ENCODE measurements at regions not wholly inside any gene's neighbourhood (a gene's known extent, or its start where the extent isn't known, plus 50 kb on each side); places are given as distances from the start of the nearest gene placed in this dataset.

- no peak for TF ChIP-seq CTCF (IDR thresholded peaks at IDR 0.05)
- ATAC-seq (ENCODE audit: insufficient number of reproducible peaks, low FRiP score, low read depth) (no peak), DNase-seq (ENCODE audit: low spot score) (no peak)
- Histone ChIP-seq H3K36me3 (no peaks in the 10 kb centered on the region), H3K9me3 (no peaks in the 10 kb centered on the region), H3K27ac (no peak overlapping the region), H3K4me3 (no peak overlapping the region), H3K27me3 (replicated peaks; ENCODE audit: insufficient read depth) (no peaks in the 10 kb centered on the region), H3K4me1 (ENCODE audit: control insufficient read depth in 1 of 2, low read depth in 2 of 2) (no peaks in the 10 kb centered on the region)
Measured at GRCh38 chr1:79190074-79190473, 183.5 kb upstream of the ADGRL4 start.

GRCh38 chr1:79188337-79188736 is 181.8 kb upstream of the ADGRL4 start:
- Histone ChIP-seq H3K4me1 (ENCODE audit: control insufficient read depth in 1 of 2, low read depth in 2 of 2) (no peaks in the 10 kb centered on the region), H3K4me3 (no peak overlapping the region), H3K27me3 (replicated peaks; ENCODE audit: insufficient read depth) (no peaks in the 10 kb centered on the region), H3K36me3 (no peaks in the 10 kb centered on the region), H3K27ac (no peak overlapping the region), H3K9me3 (no peaks in the 10 kb centered on the region)
- TF ChIP-seq CTCF (IDR thresholded peaks at IDR 0.05) = no peak
- ATAC-seq (ENCODE audit: insufficient number of reproducible peaks, low FRiP score, low read depth) (no peak), DNase-seq (ENCODE audit: low spot score) (no peak)

- H3K27me3 ChIP-seq (replicated peaks; ENCODE audit: insufficient read depth) = no peaks in the 10 kb centered on the region
- no peak for ATAC-seq (ENCODE audit: insufficient number of reproducible peaks, low FRiP score, low read depth)
- TF ChIP-seq CTCF (IDR thresholded peaks at IDR 0.05) = no peak
- H3K27ac ChIP-seq = no peak overlapping the region
- no peaks in the 10 kb centered on the region for H3K4me1 ChIP-seq (ENCODE audit: control insufficient read depth in 1 of 2, low read depth in 2 of 2)
- no peaks in the 10 kb centered on the region for H3K9me3 ChIP-seq
- DNase-seq (ENCODE audit: low spot score) = no peak
- H3K4me3 ChIP-seq = no peak overlapping the region
- H3K36me3 ChIP-seq = no peaks in the 10 kb centered on the region
Measured at GRCh38 chr1:79186260-79186659, 179.7 kb upstream of the ADGRL4 start.

GRCh38 chr1:79177844-79178243 is 171.3 kb upstream of the ADGRL4 start:
- Histone ChIP-seq H3K27me3 (replicated peaks; ENCODE audit: insufficient read depth) (no peaks in the 10 kb centered on the region), H3K4me1 (ENCODE audit: control insufficient read depth in 1 of 2, low read depth in 2 of 2) (no peaks in the 10 kb centered on the region), H3K36me3 (no peaks in the 10 kb centered on the region), H3K9me3 (no peaks in the 10 kb centered on the region), H3K4me3 (no peak overlapping the region), H3K27ac (no peak overlapping the region)
- DNase-seq (ENCODE audit: low spot score) (no peak), ATAC-seq (ENCODE audit: insufficient number of reproducible peaks, low FRiP score, low read depth) (no peak)
- TF ChIP-seq CTCF (IDR thresholded peaks at IDR 0.05) = no peak

- Histone ChIP-seq H3K36me3 (no peaks in the 10 kb centered on the region), H3K27ac (no peak overlapping the region), H3K4me1 (ENCODE audit: control insufficient read depth in 1 of 2, low read depth in 2 of 2) (peaks cover 0 to 5% of the 10 kb centered on the region in 2 donors), H3K27me3 (replicated peaks; ENCODE audit: insufficient read depth) (no peaks in the 10 kb centered on the region), H3K4me3 (no peak overlapping the region), H3K9me3 (no peaks in the 10 kb centered on the region)
- DNase-seq (ENCODE audit: low spot score) (no peak), ATAC-seq (ENCODE audit: insufficient number of reproducible peaks, low FRiP score, low read depth) (no peak)
- TF ChIP-seq CTCF (IDR thresholded peaks at IDR 0.05) = no peak
Measured at GRCh38 chr1:79161077-79161476, 154.5 kb upstream of the ADGRL4 start.
